Dendritic cell treated with granulocyte-macrophage colony-stimulating factor and Interleukin-4, amounts not matched to agents 40 ng/mL and 50 ng/mL, for 4 days (primary cell): ENCODE measurements at regions not wholly inside any gene's neighbourhood (a gene's known extent, or its start where the extent isn't known, plus 50 kb on each side); places are given as distances from the start of the nearest gene placed in this dataset.

Experiments used
- H3K27ac Mint-ChIP-seq: one replicate; pipeline ENCODE4 v1.8.0; 2022; ENCODE audit warnings: mild to moderate bottlenecking, mixed read lengths
- H3K27me3 Mint-ChIP-seq: one replicate; pipeline ENCODE4 v1.8.0; 2022; ENCODE audit warnings: mild to moderate bottlenecking, mixed read lengths
- H3K36me3 Mint-ChIP-seq: one replicate; pipeline ENCODE4 v1.8.0; 2022; ENCODE audit warnings: low read depth, mixed read lengths
- H3K4me1 Mint-ChIP-seq: one replicate; pipeline ENCODE4 v1.8.0; 2022; ENCODE audit warnings: low read depth, mixed read lengths
- H3K4me3 Mint-ChIP-seq: one replicate; pipeline ENCODE4 v1.8.0; 2022; ENCODE audit warnings: mild to moderate bottlenecking, moderate library complexity, mixed read lengths
- H3K9me3 Mint-ChIP-seq: one replicate; pipeline ENCODE4 v1.8.0; 2022; ENCODE audit warnings: mixed read lengths
- intact Hi-C: fragments of 100-400 bp; cut with micrococcal nuclease; formaldehyde crosslinking; loops from one replicate; pipeline ENCODE4 v1.15.0; 2022

DNA sequence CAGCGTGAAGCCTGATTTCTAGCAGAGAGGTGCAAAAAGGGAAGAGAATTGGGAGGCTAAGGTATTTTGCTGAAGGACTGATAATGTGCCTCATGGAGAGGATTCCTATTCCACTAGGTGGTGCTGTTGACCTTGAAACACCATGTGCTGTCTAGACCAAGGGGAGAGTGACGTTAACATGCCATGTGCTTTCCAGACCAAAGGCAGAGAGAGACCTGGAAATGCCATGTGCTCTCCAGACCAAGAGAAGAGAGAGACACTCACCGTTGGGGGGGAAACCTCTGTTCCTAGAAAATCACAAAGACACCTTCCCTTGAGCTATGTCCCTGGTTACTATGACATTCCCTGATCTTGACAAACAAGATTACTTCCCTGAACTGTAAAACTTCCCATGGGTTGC is 286.0 kb upstream of the TUSC1 start:
- H3K27ac Mint-ChIP-seq = no peak overlapping the region
- H3K4me1 Mint-ChIP-seq = no peaks in the 10 kb centered on the region
- no peaks in the 10 kb centered on the region for H3K36me3 Mint-ChIP-seq
- H3K9me3 Mint-ChIP-seq = peaks cover 9% of the 10 kb centered on the region
- intact Hi-C loops = no loop called here
- H3K4me3 Mint-ChIP-seq = no peak overlapping the region
- no peaks in the 10 kb centered on the region for H3K27me3 Mint-ChIP-seq

DNA sequence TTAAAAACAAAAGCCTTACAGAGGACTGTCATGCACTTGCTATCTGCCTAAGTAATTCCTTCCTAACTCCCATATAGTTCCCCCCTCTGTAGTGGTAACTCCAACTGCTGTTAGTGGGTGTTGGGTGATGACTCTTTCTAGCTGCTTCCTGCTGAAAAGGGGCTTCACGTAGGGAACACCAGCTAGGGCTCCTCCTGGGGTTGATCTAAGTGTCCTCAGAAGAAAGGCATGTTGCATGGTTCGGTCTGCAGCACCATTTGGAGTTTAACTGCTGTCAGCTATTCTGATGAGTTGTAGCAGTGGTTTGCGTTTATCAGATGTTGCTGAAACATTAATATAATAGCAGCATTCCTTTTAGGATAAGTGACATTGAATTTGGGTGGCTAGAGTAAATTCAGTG is 281.9 kb upstream of the TUSC1 start:
- no peak overlapping the region for H3K27ac Mint-ChIP-seq
- peaks cover 9% of the 10 kb centered on the region for H3K9me3 Mint-ChIP-seq
- no peaks in the 10 kb centered on the region for H3K4me1 Mint-ChIP-seq
- H3K36me3 Mint-ChIP-seq = no peaks in the 10 kb centered on the region
- no peak overlapping the region for H3K4me3 Mint-ChIP-seq
- intact Hi-C loops = no loop called here
- no peaks in the 10 kb centered on the region for H3K27me3 Mint-ChIP-seq

DNA sequence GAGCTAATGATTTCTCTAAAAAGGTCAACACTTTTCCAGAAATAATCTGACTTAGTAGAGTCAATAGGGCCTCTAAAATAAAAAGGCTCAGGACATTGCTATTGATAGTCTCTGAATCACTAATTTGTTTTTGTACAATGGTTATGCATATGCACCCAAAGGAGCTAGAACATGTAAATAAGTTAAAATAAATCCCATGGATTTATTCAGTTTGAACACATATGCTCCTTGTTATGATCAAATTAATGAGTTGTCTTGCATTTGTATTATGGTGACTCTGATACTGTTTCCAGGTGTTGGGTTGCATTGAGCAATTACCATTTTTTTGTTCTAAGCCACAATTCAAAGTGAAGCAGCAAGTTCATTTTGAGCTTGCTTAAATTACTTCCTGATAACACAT is 276.0 kb upstream of the TUSC1 start:
- Mint-ChIP-seq H3K36me3 (no peaks in the 10 kb centered on the region), H3K9me3 (peaks cover 9% of the 10 kb centered on the region), H3K27me3 (no peaks in the 10 kb centered on the region), H3K27ac (no peak overlapping the region), H3K4me3 (no peak overlapping the region), H3K4me1 (no peaks in the 10 kb centered on the region)
- intact Hi-C loops = no loop called here

DNA sequence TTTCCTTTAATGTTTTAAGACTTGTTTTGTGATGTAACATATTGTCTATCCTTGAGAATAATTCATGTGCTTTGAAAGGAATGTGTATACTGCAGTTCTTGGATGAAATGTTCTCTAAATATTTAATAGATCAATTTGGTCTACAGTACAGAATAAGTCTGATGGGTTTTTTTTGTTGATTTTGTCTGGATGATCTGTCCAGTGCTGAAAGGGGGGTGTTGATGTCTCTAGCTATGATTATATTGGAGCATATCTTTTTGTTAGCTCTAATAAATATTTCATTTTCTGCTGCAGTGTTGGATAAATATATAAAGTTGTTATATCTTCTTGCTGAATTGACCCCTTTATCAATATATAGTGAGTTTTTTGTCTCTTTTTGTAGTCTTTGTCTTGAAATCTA is 269.9 kb upstream of the TUSC1 start:
- Mint-ChIP-seq H3K27me3 (no peaks in the 10 kb centered on the region), H3K9me3 (peaks cover 54% of the 10 kb centered on the region), H3K36me3 (no peaks in the 10 kb centered on the region), H3K27ac (no peak overlapping the region), H3K4me1 (no peaks in the 10 kb centered on the region), H3K4me3 (no peak overlapping the region)
- intact Hi-C loops = no loop called here

DNA sequence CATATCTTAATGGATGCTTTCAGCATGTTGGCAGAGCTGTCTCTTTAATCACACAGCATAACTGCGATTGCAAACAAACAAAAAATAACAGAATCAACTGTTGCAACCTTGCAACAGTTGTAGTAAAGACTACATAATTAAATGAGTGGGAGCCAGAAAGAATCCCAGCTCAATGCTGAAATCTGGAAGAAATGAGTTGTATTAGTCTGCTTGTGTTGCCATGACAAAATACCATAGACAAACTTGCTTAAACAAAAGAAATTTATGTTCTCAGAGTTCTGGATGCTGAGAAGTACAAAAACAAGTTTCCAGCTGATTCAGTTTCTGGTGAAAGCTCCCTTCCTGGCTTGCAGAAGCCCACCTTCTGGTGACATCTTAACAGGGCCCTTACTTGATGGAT is 260.9 kb upstream of the TUSC1 start:
- Mint-ChIP-seq H3K4me1 (no peaks in the 10 kb centered on the region), H3K36me3 (no peaks in the 10 kb centered on the region)
- intact Hi-C loops = no loop called here

DNA sequence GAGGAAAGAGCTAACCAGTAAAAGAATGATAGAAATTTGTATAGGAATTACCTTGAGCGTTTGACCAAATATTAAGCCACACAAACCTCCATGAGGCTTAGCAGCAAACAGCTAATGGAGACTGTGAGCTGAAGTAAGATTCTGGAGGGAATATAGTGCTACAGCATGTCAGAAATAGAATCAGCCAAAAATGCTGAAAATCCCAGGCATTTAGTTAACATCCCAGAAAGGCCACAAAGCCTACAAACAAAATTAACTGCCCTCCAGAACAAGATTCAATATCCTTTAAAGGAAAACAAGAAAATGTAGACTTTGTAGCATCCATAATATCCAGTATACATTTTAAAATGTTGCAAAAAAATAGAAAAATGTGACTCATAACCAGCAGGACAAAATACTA is 257.8 kb upstream of the TUSC1 start:
- Mint-ChIP-seq H3K4me1 (no peaks in the 10 kb centered on the region), H3K27ac (no peak overlapping the region), H3K27me3 (no peaks in the 10 kb centered on the region), H3K4me3 (no peak overlapping the region), H3K36me3 (no peaks in the 10 kb centered on the region), H3K9me3 (peaks cover 35% of the 10 kb centered on the region)
- intact Hi-C loops = no loop called here

More for the DNA sequence above, 260.9 kb upstream of the TUSC1 start:
- no peaks in the 10 kb centered on the region for H3K27me3 Mint-ChIP-seq
- H3K27ac Mint-ChIP-seq = no peak overlapping the region
- H3K4me3 Mint-ChIP-seq = no peak overlapping the region
- peaks cover 9% of the 10 kb centered on the region for H3K9me3 Mint-ChIP-seq

DNA sequence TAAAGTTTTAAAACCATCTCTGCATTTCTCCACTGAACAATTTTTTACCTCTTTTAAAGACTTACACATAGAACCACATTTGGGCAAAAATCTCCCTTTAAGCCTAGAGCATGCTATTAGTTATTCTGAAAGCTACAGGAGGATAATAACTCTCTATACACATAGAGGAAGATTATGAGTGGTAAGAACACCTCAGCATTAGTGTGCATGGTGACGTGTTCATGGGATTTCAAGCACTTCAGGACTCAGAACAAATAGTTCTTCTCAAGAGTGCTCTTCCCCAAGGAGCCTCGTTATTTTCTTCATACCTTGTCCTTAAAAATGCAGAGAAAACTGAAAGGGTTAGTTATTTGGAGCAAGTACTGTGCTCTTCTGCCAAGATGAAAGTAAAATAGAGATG is 256.9 kb upstream of the TUSC1 start:
- intact Hi-C loops = no loop called here
- Mint-ChIP-seq H3K9me3 (peaks cover 35% of the 10 kb centered on the region), H3K4me3 (no peak overlapping the region), H3K36me3 (no peaks in the 10 kb centered on the region), H3K27ac (no peak overlapping the region), H3K4me1 (no peaks in the 10 kb centered on the region), H3K27me3 (no peaks in the 10 kb centered on the region)

DNA sequence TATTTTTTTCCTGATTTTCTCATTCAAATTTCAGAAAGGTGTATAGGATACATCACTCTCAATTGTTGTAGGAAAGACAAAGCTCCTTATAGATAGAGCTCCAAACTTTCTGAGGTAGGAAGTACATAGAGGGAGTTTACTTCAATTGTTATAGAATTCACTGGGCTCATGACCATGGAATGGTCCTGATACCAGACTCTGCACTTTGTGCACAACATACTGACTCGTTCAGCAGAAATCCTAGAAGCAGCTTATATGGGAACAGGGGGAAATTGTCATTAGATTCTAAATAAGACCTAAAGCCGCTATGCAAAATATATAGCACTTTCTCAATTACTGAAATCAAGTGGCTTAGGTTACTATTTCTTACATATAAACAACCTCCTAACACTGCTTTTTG is 240.5 kb upstream of the TUSC1 start:
- no peaks in the 10 kb centered on the region for H3K36me3 Mint-ChIP-seq
- intact Hi-C loops = no loop called here
- H3K27me3 Mint-ChIP-seq = no peaks in the 10 kb centered on the region
- H3K9me3 Mint-ChIP-seq = peaks cover 30% of the 10 kb centered on the region
- no peak overlapping the region for H3K4me3 Mint-ChIP-seq
- no peaks in the 10 kb centered on the region for H3K4me1 Mint-ChIP-seq
- H3K27ac Mint-ChIP-seq = no peak overlapping the region

DNA sequence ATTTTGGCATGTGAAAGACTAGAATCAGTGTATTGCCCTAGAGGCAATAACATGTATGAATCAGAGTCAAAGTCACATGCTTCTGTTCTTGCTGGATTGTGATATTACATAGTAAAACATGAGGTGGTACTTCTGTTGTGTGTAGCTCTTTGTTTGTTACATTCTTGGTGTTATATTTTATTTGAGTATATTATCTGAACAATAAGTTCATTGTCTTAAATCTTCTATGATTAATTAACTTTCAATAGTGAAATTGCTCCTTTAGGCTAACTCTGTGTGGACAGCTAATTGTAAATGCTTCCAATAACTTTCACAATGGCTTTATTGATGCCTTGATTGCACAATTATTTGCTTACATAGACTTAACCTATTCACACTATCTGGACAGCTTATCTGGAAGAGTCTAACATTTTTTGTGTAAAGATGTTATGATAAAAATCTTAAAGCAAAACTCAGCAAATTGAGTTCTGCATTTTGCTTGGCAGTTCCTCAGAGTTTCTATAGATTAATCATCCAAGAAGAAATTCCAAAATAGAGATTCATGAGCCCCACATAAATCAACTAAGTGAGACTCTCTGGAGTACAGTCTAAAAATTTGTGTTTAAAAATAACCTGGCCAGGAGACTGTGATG is 239.6 kb upstream of the TUSC1 start:
- Mint-ChIP-seq H3K4me3 (no peak overlapping the region), H3K27ac (no peak overlapping the region), H3K27me3 (no peaks in the 10 kb centered on the region), H3K9me3 (peaks cover 26% of the 10 kb centered on the region), H3K36me3 (no peaks in the 10 kb centered on the region), H3K4me1 (no peaks in the 10 kb centered on the region)
- intact Hi-C loops = no loop called here

DNA sequence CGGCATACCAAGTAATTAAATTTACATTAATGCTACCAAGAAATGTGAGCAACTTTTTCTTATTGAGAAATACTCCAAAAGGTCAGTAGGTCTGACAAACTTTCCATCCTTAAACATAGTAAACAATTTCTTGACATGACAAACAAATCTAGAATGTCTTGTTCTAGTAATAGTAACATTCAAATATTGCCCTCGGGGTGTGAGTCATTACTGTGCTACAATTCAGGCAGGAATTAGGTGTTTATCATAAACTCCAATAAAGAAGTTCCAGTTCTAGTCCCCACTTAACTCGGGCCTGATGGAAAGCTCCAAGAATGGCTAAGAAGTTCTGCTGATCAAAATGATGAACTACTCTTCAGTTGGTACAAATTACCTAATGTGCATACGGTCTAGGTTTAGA is 235.6 kb upstream of the TUSC1 start:
- peaks cover 28% of the 10 kb centered on the region for H3K9me3 Mint-ChIP-seq
- H3K4me3 Mint-ChIP-seq = no peak overlapping the region
- no peak overlapping the region for H3K27ac Mint-ChIP-seq
- no peaks in the 10 kb centered on the region for H3K36me3 Mint-ChIP-seq
- no peaks in the 10 kb centered on the region for H3K27me3 Mint-ChIP-seq
- no peaks in the 10 kb centered on the region for H3K4me1 Mint-ChIP-seq
- intact Hi-C loops = no loop called here

DNA sequence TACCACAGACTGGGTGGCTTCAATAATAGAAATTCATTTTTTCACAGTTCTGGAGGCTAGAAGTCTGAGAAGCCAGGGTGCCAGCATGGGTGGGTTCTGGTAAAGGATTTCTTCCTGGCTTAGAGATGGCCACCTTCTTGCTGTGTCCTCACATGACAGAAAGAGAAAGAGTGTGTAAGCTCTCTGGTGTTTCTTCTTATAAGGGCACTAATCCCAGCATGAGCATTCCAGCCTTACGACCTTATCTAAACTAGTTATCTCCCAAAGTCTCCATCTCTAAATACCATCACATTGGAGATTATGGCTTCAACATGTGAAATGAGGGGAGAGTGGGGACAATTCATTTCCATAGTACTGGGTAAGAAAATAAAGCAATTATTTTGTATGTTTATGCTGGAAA is 226.5 kb upstream of the TUSC1 start:
- Mint-ChIP-seq H3K36me3 (no peaks in the 10 kb centered on the region), H3K27me3 (no peaks in the 10 kb centered on the region), H3K4me1 (no peaks in the 10 kb centered on the region), H3K27ac (no peak overlapping the region), H3K4me3 (no peak overlapping the region), H3K9me3 (peaks cover 25% of the 10 kb centered on the region)
- intact Hi-C loops = no loop called here

DNA sequence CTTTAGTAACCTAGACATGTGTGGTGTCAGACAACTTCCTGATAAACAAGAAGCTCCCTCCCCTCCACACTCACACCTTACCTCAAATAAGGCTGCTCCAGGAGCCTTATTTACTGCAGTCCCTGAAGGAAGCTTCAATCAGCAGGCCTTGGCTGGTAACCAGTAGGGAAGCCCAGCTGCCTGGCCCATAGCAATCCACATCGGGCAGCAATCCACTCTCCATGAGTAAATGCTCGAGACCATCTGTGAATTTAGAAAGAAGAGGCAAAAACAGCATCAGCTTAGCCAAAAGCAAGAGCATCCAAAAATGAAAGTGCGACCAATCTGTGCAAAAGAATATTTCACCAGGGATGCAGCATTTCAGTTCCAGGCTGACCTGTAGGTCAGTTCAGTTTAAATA is 213.3 kb upstream of the TUSC1 start:
- no peaks in the 10 kb centered on the region for H3K4me1 Mint-ChIP-seq
- no peaks in the 10 kb centered on the region for H3K27me3 Mint-ChIP-seq
- intact Hi-C loops = no loop called here
- H3K4me3 Mint-ChIP-seq = no peak overlapping the region
- H3K36me3 Mint-ChIP-seq = no peaks in the 10 kb centered on the region
- no peak overlapping the region for H3K27ac Mint-ChIP-seq
- peaks cover 45% of the 10 kb centered on the region for H3K9me3 Mint-ChIP-seq

DNA sequence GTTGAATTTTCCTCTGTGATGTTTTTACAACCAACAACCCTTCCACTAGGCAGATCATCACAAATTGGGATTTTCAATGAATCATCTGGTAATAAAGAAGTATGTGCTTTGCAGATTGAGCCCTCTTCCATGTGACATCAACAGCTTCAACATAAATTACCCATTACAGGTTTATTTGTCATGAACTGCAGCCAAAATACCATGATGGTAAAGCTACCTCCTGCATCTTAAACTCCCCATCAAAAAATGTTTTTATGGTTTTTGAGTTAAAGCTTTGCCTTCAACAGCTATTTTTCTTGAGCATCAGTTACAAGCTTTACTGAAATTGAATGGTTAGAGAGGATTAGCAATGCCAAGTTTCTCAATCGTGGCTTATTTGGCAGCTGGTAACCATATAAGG is 211.4 kb upstream of the TUSC1 start:
- Mint-ChIP-seq H3K4me3 (no peak overlapping the region), H3K27me3 (no peaks in the 10 kb centered on the region), H3K36me3 (no peaks in the 10 kb centered on the region), H3K4me1 (no peaks in the 10 kb centered on the region), H3K9me3 (peaks cover 36% of the 10 kb centered on the region), H3K27ac (no peak overlapping the region)
- intact Hi-C loops = no loop called here

DNA sequence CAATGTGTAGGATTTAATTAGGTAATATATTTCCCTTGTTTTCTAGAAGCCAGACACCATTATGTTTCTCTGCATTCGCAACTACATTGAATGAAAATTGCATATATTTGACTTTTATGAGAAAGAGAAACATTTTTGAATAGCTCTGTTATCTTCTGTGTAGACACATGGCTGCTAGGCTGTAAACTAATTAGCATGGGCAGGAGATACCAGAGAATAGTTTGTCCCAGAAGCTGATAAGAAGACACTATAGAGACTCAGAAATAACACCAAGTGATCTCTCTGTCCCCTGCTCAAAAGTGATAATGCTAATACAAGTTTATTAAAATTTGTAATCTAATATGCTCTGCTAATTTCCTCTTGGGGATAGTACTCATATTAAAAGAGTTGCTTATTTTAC is 198.0 kb upstream of the TUSC1 start:
- Mint-ChIP-seq H3K27me3 (no peaks in the 10 kb centered on the region), H3K4me1 (no peaks in the 10 kb centered on the region), H3K36me3 (no peaks in the 10 kb centered on the region), H3K27ac (no peak overlapping the region), H3K4me3 (no peak overlapping the region), H3K9me3 (peaks cover 16% of the 10 kb centered on the region)
- intact Hi-C loops = no loop called here

DNA sequence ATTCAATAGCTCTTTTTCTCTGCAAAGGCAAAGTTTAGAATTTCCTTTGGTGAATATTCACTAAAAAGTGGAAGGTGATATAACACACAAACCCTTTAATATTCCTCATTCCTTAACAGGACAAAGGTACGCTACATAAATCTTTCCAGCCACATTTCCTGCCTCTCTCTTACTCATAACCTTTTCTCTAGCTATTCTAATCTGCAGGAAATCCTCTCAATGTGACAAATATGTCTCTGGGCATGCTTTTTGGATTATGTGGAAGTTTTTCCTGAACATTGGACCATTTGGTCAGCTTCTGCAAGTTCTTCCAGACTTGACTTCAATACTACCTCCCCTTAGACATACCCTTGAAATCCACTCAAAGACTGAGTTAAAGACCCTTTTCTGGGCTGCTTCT is 186.3 kb upstream of the TUSC1 start:
- Mint-ChIP-seq H3K36me3 (no peaks in the 10 kb centered on the region), H3K4me3 (no peak overlapping the region), H3K27me3 (no peaks in the 10 kb centered on the region), H3K9me3 (peaks cover 7% of the 10 kb centered on the region), H3K4me1 (no peaks in the 10 kb centered on the region), H3K27ac (no peak overlapping the region)
- intact Hi-C loops = no loop called here
